K562 (cell line): ENCODE measurements at regions not wholly inside any gene's neighbourhood (a gene's known extent, or its start where the extent isn't known, plus 50 kb on each side); places are given as distances from the start of the nearest gene placed in this dataset.

ENCODE experiments used
- ATAC-seq: fragments of 200-7000 bp; cut with Tn5 transposase; 3 replicates; pipeline ENCODE4 v1.9.1; 2020; ENCODE audit warnings: moderate library complexity
- BruUV-seq: library from RNA; stranded (reverse); fragments of 400-500 nt; replicated peaks from 2 replicates; lab custom pipeline; 2021; lab: Mats Ljungman, UMichigan
- CTCF ChIA-PET: fragments of 300-600 bp; formaldehyde crosslinking; extraction: SDS; loops from one replicate; lab custom pipeline; 2021; ENCODE audit warnings: low intra/inter-chr PET ratio; lab: Yijun Ruan, JAX
- POLR2A ChIA-PET: fragments of 300-600, 350-650 bp; sonication (Branson Sonifier 250); formaldehyde crosslinking; extraction: SDS; loops from one replicate; lab custom pipeline; 2021; ENCODE audit warnings: antibody characterized with exemption, inconsistent platforms; lab: Yijun Ruan, JAX
- DNase-seq, 4 experiments: peaks; one replicate each; pipeline versions ENCODE4 v3.0.0 to v3.0.0-alpha.2; 2011 to 2018; ENCODE audit warnings: low spot score in 3 of 4, mixed read lengths in 3 of 4; ENCODE audit errors: extremely low read depth in 1 of 4
- FAIRE-seq: peaks from 2 replicates; lab custom pipeline; 2011; peaks lifted over from hg19 to GRCh38; lab: Jason Lieb, UNC
- H2AFZ ChIP-seq: 2 replicates; pipeline ENCODE4 v1.6.0; 2011; ENCODE audit warnings: low read depth, low read length, control low read depth, inconsistent platforms
- H3K27ac ChIP-seq: fragments of 200-600 bp; 3 replicates; pipeline ENCODE4 v1.8.0; 2011; ENCODE audit warnings: low read depth, mild to moderate bottlenecking, control low read depth, inconsistent platforms, low read length, moderate library complexity, mixed read lengths; ENCODE audit errors: extremely low read depth
- H3K27me3 ChIP-seq, 2 experiments: fragments of 300-600 bp in 1 of 2; 2 replicates in 1 of 2; 3 replicates in 1 of 2; pipeline versions ENCODE4 v1.6.0 to v1.8.0; 2011; ENCODE audit warnings: inconsistent platforms in 2 of 2, low read length in 2 of 2, mild to moderate bottlenecking in 1 of 2, mixed read lengths in 1 of 2, moderate library complexity in 1 of 2; ENCODE audit not compliant: control insufficient read depth in 2 of 2, insufficient read depth in 2 of 2
- H3K36me3 ChIP-seq: fragments of 300-600 bp; 3 replicates; pipeline ENCODE4 v1.8.0; 2011; ENCODE audit warnings: mild to moderate bottlenecking, low read length, inconsistent platforms; ENCODE audit not compliant: control insufficient read depth, insufficient read depth
- H3K4me1 ChIP-seq, 2 experiments: fragments of 200-600 bp in 1 of 2; replicated peaks in 1 of 2; 2 replicates in 1 of 2; 3 replicates in 1 of 2; pipeline versions ENCODE4 v1.5.1 to v1.8.0; 2011; ENCODE audit warnings: inconsistent platforms in 2 of 2, low read length in 2 of 2, mild to moderate bottlenecking in 1 of 2, mixed read lengths in 1 of 2, moderate library complexity in 1 of 2; ENCODE audit not compliant: control insufficient read depth in 2 of 2, insufficient read depth in 2 of 2
- H3K4me2 ChIP-seq: 2 replicates; pipeline ENCODE4 v1.6.1; 2011; ENCODE audit warnings: low read length, control low read depth, inconsistent platforms, mixed read lengths; ENCODE audit not compliant: insufficient read depth
- H3K4me3 ChIP-seq: fragments of 200-600 bp; sonication (generic), shearing (Covaris generic); 2 replicates; pipeline ENCODE4 v1.5.1; 2016; ENCODE audit warnings: control low read depth, inconsistent platforms
- H3K79me2 ChIP-seq: fragments of 200-600 bp; 3 replicates; pipeline ENCODE4 v1.8.0; 2011; ENCODE audit warnings: low read length, inconsistent platforms; ENCODE audit not compliant: control insufficient read depth, insufficient read depth
- H3K9ac ChIP-seq, 2 experiments: 2 replicates each; pipeline versions ENCODE4 v1.6.0 to v1.6.1; 2011; ENCODE audit warnings: low read depth in 2 of 2, low read length in 2 of 2, control low read depth in 1 of 2, inconsistent platforms in 1 of 2, mild to moderate bottlenecking in 1 of 2, mixed read lengths in 1 of 2; ENCODE audit not compliant: insufficient read depth in 1 of 2
- H3K9me1 ChIP-seq: one replicate; pipeline ENCODE4 v1.6.0; 2011; ENCODE audit warnings: inconsistent platforms, mild to moderate bottlenecking, low read length, moderate library complexity; ENCODE audit not compliant: control insufficient read depth, insufficient read depth
- H3K9me3 ChIP-seq: replicated peaks from 2 replicates; pipeline ENCODE4 v1.5.1; 2011; ENCODE audit warnings: low read depth, low read length, inconsistent platforms; ENCODE audit not compliant: control insufficient read depth, insufficient read depth
- H4K20me1 ChIP-seq: replicated peaks from 2 replicates; pipeline ENCODE4 v1.6.1; 2011; ENCODE audit warnings: low read length, inconsistent platforms, mixed read lengths; ENCODE audit not compliant: control insufficient read depth, insufficient read depth
- BACH1 ChIP-seq: fragments of 200-800 bp; sonication (Bioruptor generic); IDR thresholded peaks from 2 replicates; pipeline ENCODE4 v1.6.1; 2016; ENCODE audit warnings: missing genetic modification characterization, missing compliant biosample characterization
- CHAMP1 ChIP-seq: fragments of 450-650 bp; IDR thresholded peaks from 2 replicates; pipeline ENCODE4 v1.6.1; 2016; ENCODE audit warnings: mild to moderate bottlenecking
- CHD2 ChIP-seq: IDR thresholded peaks from 2 replicates; pipeline ENCODE4 v1.6.1; 2011; ENCODE audit warnings: low read depth, low read length
- GABPB1 ChIP-seq: sonication (generic); formaldehyde crosslinking; IDR thresholded peaks from 2 replicates; pipeline ENCODE4 v1.8.0; 2022; ENCODE audit warnings: mild to moderate bottlenecking, missing genetic modification reagents
- HDGF ChIP-seq: fragments of 450-650 bp; IDR thresholded peaks from 2 replicates; pipeline ENCODE4 v1.6.1; 2016
- OTX1 ChIP-seq: fragments of 450-650 bp; formaldehyde crosslinking; IDR thresholded peaks from 2 replicates; pipeline ENCODE4 v1.4.0; 2022; ENCODE audit warnings: mild to moderate bottlenecking
- PHF8 ChIP-seq: fragments of 200-600 bp; sonication (generic); IDR thresholded peaks from 2 replicates; pipeline ENCODE4 v1.6.1; 2012; ENCODE audit warnings: mixed run types, mild to moderate bottlenecking, inconsistent platforms, low read length, moderate library complexity, borderline replicate concordance
- POLR2AphosphoS2 ChIP-seq: IDR thresholded peaks from 2 replicates; pipeline ENCODE4 v1.6.1; 2012; ENCODE audit warnings: low read length, improper control_type of control experiment
- PYGO2 ChIP-seq: fragments of 450-650 bp; IDR thresholded peaks from 2 replicates; pipeline ENCODE4 v1.6.1; 2016; ENCODE audit warnings: mild to moderate bottlenecking, missing genetic modification characterization, moderate library complexity, missing compliant biosample characterization
- RBM14 ChIP-seq: fragments of 200-400 bp; formaldehyde crosslinking; IDR thresholded peaks from 2 replicates; pipeline ENCODE4 v1.6.1; 2018; ENCODE audit warnings: low read depth, mild to moderate bottlenecking, low read length, moderate library complexity, borderline replicate concordance; ENCODE audit not compliant: insufficient read depth
- RBM34 ChIP-seq: fragments of 200-400 bp; formaldehyde crosslinking; IDR thresholded peaks from 2 replicates; pipeline ENCODE4 v1.6.1; 2018; ENCODE audit warnings: low read length, borderline replicate concordance; ENCODE audit not compliant: insufficient read depth
- SMAD1 ChIP-seq: fragments of 150-350 bp; IDR thresholded peaks from 2 replicates; pipeline ENCODE4 v1.6.1; 2014; ENCODE audit warnings: low read length, low read depth; ENCODE audit not compliant: partially characterized antibody
- SUPT5H ChIP-seq: fragments of 450-650 bp; IDR thresholded peaks from 2 replicates; pipeline ENCODE4 v1.6.1; 2016
- ZNF57 ChIP-seq: fragments of 450-650 bp; formaldehyde crosslinking; IDR thresholded peaks from 2 replicates; pipeline ENCODE4 v1.4.0; 2020; ENCODE audit warnings: mild to moderate bottlenecking, moderate library complexity
- WGBS: fragments of 100-300 bp; shearing (Covaris generic); methylation state at CpG from one replicate; pipeline ENCODE4 v1.1.6; 2016; ENCODE audit warnings: low coverage, mixed read lengths; ENCODE audit not compliant: insufficient coverage; ENCODE audit errors: missing lambda C conversion rate; 5-methylcytosine and 5-hydroxymethylcytosine counted together
- in situ Hi-C: fragments of 300-500 bp; cut with MboI; formaldehyde crosslinking; loops from 4 replicates; pipeline ENCODE4 v1.15.0; 2018; ENCODE audit warnings: inconsistent platforms, mixed read lengths
- intact Hi-C: fragments of 100-400 bp; cut with micrococcal nuclease; formaldehyde crosslinking; loops from 2 replicates; pipeline ENCODE4 v1.14.2; 2022

GRCh38 chr6:15970517-15970916 lies 158.4 kb upstream of the MYLIP start (continued):
- TF ChIP-seq GABPB1 (CRISPR knock-in tag) (no peak), SUPT5H (no peak), CHD2 (no peak), PYGO2 (no peak), POLR2AphosphoS2 (no peak), PHF8 (no peak), HDGF (no peak), CHAMP1 (no peak), OTX1 (no peak), ZNF57 (CRISPR knock-in tag) (no peak)

GRCh38 chr6:15969236-15969778 lies 159.6 kb upstream of the MYLIP start:
- TF ChIP-seq RBM34, result no peak
- TF ChIP-seq RBM14, result no peak
- TF ChIP-seq SMAD1, result no peak
- TF ChIP-seq BACH1, result 0 out of 2 replicates have a peak, but pooled peaks have one; percentile 26
- no peak for FAIRE-seq
- Histone ChIP-seq H3K4me1 (peaks cover 4 to 16% of the 10 kb centered on the region in 2 experiments; a peak in 3 of 5 replicates), H3K9me3 (no peaks in the 10 kb centered on the region), H2AFZ (peak overlapping the region; percentile 20; the same call in 1 of the 2 replicates), H3K36me3 (no peaks in the 10 kb centered on the region), H3K27ac (no peak overlapping the region), H3K4me2 (no peak overlapping the region), H3K9me1 (no peaks in the 10 kb centered on the region), H3K4me3 (no peak overlapping the region), H4K20me1 (no peaks in the 10 kb centered on the region), H3K9ac (no peak overlapping the region), H3K27me3 (no peaks in the 10 kb centered on the region), H3K79me2 (no peaks in the 10 kb centered on the region)
- ChIA-PET CTCF (no interaction called here), POLR2A (interaction anchor here (0.7 kb wide), 1 partner anchor 161 kb away, joined by 7 read pairs; no protein-coding TSS in a partner anchor)
- intact Hi-C loops (no loop called here), in situ Hi-C loops (no loop called here)
- peak; percentile 24; the same call in 2 of the 3 replicates for ATAC-seq
- no peak for DNase-seq
- no TSS peak for BruUV-seq
- WGBS, result 65% methylated on average over 3 of the region's 3 CpGs
